ENCODE measurements at regions not wholly inside any gene's neighbourhood (a gene's known extent, or its start where the extent isn't known, plus 50 kb on each side); places are given as distances from the start of the nearest gene placed in this dataset.

- no peak for DNase-seq
- H2AFZ ChIP-seq (ENCODE audit: insufficient read depth, low read length, poor library complexity) = no peak overlapping the region
- no peaks in the 10 kb centered on the region for H3K4me1 ChIP-seq (ENCODE audit: control insufficient read depth in 1 of 2, insufficient read depth in 2 of 2, low read length in 2 of 2)
- H3K27ac ChIP-seq (ENCODE audit: low read depth, low read length) = no peak overlapping the region
- no peak overlapping the region for H2BK12ac ChIP-seq (ENCODE audit: low read length)
- no peaks in the 10 kb centered on the region for H3K36me3 ChIP-seq (ENCODE audit: control insufficient read depth in 1 of 2, insufficient read depth in 2 of 2, low read length in 2 of 2)
- no peak overlapping the region for H3K4ac ChIP-seq (ENCODE audit: low read depth, low read length)
- H3K9me3 ChIP-seq (ENCODE audit: insufficient read depth, low read depth, low read length) = peaks cover 5% of the 10 kb centered on the region
- no peaks in the 10 kb centered on the region for H3K27me3 ChIP-seq (ENCODE audit: insufficient read depth, low read length)
- H3K23ac ChIP-seq (ENCODE audit: low read length) = no peak overlapping the region
- H2BK5ac ChIP-seq (ENCODE audit: low read depth, low read length, poor library complexity) = no peak overlapping the region
- H3K79me1 ChIP-seq (ENCODE audit: low read length) = no peaks in the 10 kb centered on the region
- no peak overlapping the region for H3K4me2 ChIP-seq (ENCODE audit: low read length)
- no peak overlapping the region for H3K4me3 ChIP-seq (ENCODE audit: low read depth, low read length)
- no peak overlapping the region for H4K12ac ChIP-seq (ENCODE audit: low read depth, low read length)
- H3K14ac ChIP-seq (ENCODE audit: low read length) = no peak overlapping the region
- H2AK5ac ChIP-seq (ENCODE audit: low read length) = no peak overlapping the region
- H3K18ac ChIP-seq (ENCODE audit: low read length) = no peak overlapping the region
- H4K8ac ChIP-seq (ENCODE audit: low read depth, low read length) = no peak overlapping the region
- no peaks in the 10 kb centered on the region for H3K79me2 ChIP-seq (ENCODE audit: control insufficient read depth, insufficient read depth, low read length, poor library complexity)
- no peak overlapping the region for H2BK120ac ChIP-seq (ENCODE audit: insufficient read depth, low read length, poor library complexity)
- H3K9ac ChIP-seq (ENCODE audit: low read length) = no peak overlapping the region
- WGBS (ENCODE audit: extremely low coverage, insufficient coverage, insufficient read length) = no CpG with 5 or more reads among the region's 1 CpG
- no peak overlapping the region for H4K91ac ChIP-seq (ENCODE audit: low read depth, low read length)
Observed at GRCh38 chr4:175048111-175048784, 130.1 kb downstream of the ADAM29 start.

GRCh38 chr4:175048906-175049305 is 130.7 kb downstream of the ADAM29 start:
- H3K4me1 ChIP-seq (ENCODE audit: control insufficient read depth in 1 of 2, insufficient read depth in 2 of 2, low read length in 2 of 2) = no peaks in the 10 kb centered on the region
- no peaks in the 10 kb centered on the region for H3K36me3 ChIP-seq (ENCODE audit: control insufficient read depth in 1 of 2, insufficient read depth in 2 of 2, low read length in 2 of 2)
- no peaks in the 10 kb centered on the region for H3K79me1 ChIP-seq (ENCODE audit: low read length)
- H3K9me3 ChIP-seq (ENCODE audit: insufficient read depth, low read depth, low read length) = peaks cover 1% of the 10 kb centered on the region
- no peak overlapping the region for H4K8ac ChIP-seq (ENCODE audit: low read depth, low read length)
- no peak overlapping the region for H3K23ac ChIP-seq (ENCODE audit: low read length)
- no peak overlapping the region for H3K27ac ChIP-seq (ENCODE audit: low read depth, low read length)
- H3K27me3 ChIP-seq (ENCODE audit: insufficient read depth, low read length) = no peaks in the 10 kb centered on the region
- no peak overlapping the region for H3K9ac ChIP-seq (ENCODE audit: low read length)
- H4K12ac ChIP-seq (ENCODE audit: low read depth, low read length) = no peak overlapping the region
- no peak overlapping the region for H2AFZ ChIP-seq (ENCODE audit: insufficient read depth, low read length, poor library complexity)
- no peak for DNase-seq
- no peak overlapping the region for H3K4ac ChIP-seq (ENCODE audit: low read depth, low read length)
- H4K91ac ChIP-seq (ENCODE audit: low read depth, low read length) = no peak overlapping the region
- H2BK12ac ChIP-seq (ENCODE audit: low read length) = no peak overlapping the region
- no peak overlapping the region for H3K18ac ChIP-seq (ENCODE audit: low read length)
- H2BK5ac ChIP-seq (ENCODE audit: low read depth, low read length, poor library complexity) = no peak overlapping the region
- no peak overlapping the region for H2BK120ac ChIP-seq (ENCODE audit: insufficient read depth, low read length, poor library complexity)
- H3K14ac ChIP-seq (ENCODE audit: low read length) = no peak overlapping the region
- WGBS (ENCODE audit: extremely low coverage, insufficient coverage, insufficient read length) = no CpG with 5 or more reads among the region's 4 CpGs
- H2AK5ac ChIP-seq (ENCODE audit: low read length) = no peak overlapping the region
- no peak overlapping the region for H3K4me2 ChIP-seq (ENCODE audit: low read length)
- H3K4me3 ChIP-seq (ENCODE audit: low read depth, low read length) = no peak overlapping the region
- no peaks in the 10 kb centered on the region for H3K79me2 ChIP-seq (ENCODE audit: control insufficient read depth, insufficient read depth, low read length, poor library complexity)

GRCh38 chr4:175051974-175052373 is 133.8 kb downstream of the ADAM29 start:
- H3K9ac ChIP-seq (ENCODE audit: low read length) = no peak overlapping the region
- H3K79me2 ChIP-seq (ENCODE audit: control insufficient read depth, insufficient read depth, low read length, poor library complexity) = no peaks in the 10 kb centered on the region
- H3K4me3 ChIP-seq (ENCODE audit: low read depth, low read length) = no peak overlapping the region
- no peaks in the 10 kb centered on the region for H3K27me3 ChIP-seq (ENCODE audit: insufficient read depth, low read length)
- no peak for DNase-seq
- WGBS (ENCODE audit: extremely low coverage, insufficient coverage, insufficient read length) = no CpG with 5 or more reads among the region's 2 CpGs
- H3K23ac ChIP-seq (ENCODE audit: low read length) = no peak overlapping the region
- no peak overlapping the region for H3K4ac ChIP-seq (ENCODE audit: low read depth, low read length)
- no peaks in the 10 kb centered on the region for H3K79me1 ChIP-seq (ENCODE audit: low read length)
- H3K27ac ChIP-seq (ENCODE audit: low read depth, low read length) = no peak overlapping the region
- H3K36me3 ChIP-seq (ENCODE audit: control insufficient read depth in 1 of 2, insufficient read depth in 2 of 2, low read length in 2 of 2) = no peaks in the 10 kb centered on the region
- no peak overlapping the region for H3K14ac ChIP-seq (ENCODE audit: low read length)
- no peaks in the 10 kb centered on the region for H3K9me3 ChIP-seq (ENCODE audit: insufficient read depth, low read depth, low read length)
- no peaks in the 10 kb centered on the region for H3K4me1 ChIP-seq (ENCODE audit: control insufficient read depth in 1 of 2, insufficient read depth in 2 of 2, low read length in 2 of 2)
- no peak overlapping the region for H3K4me2 ChIP-seq (ENCODE audit: low read length)
- H3K18ac ChIP-seq (ENCODE audit: low read length) = no peak overlapping the region
- H2BK120ac ChIP-seq (ENCODE audit: insufficient read depth, low read length, poor library complexity) = no peak overlapping the region
- no peak overlapping the region for H4K8ac ChIP-seq (ENCODE audit: low read depth, low read length)
- no peak overlapping the region for H4K91ac ChIP-seq (ENCODE audit: low read depth, low read length)
- no peak overlapping the region for H2AK5ac ChIP-seq (ENCODE audit: low read length)
- H2BK12ac ChIP-seq (ENCODE audit: low read length) = no peak overlapping the region
- no peak overlapping the region for H4K12ac ChIP-seq (ENCODE audit: low read depth, low read length)
- no peak overlapping the region for H2BK5ac ChIP-seq (ENCODE audit: low read depth, low read length, poor library complexity)
- no peak overlapping the region for H2AFZ ChIP-seq (ENCODE audit: insufficient read depth, low read length, poor library complexity)

GRCh38 chr4:175054980-175055379 is 136.8 kb downstream of the ADAM29 start:
- Histone ChIP-seq H3K4ac (ENCODE audit: low read depth, low read length) (no peak overlapping the region), H2BK5ac (ENCODE audit: low read depth, low read length, poor library complexity) (no peak overlapping the region), H3K27me3 (ENCODE audit: insufficient read depth, low read length) (no peaks in the 10 kb centered on the region), H3K9me3 (ENCODE audit: insufficient read depth, low read depth, low read length) (no peaks in the 10 kb centered on the region), H3K4me3 (ENCODE audit: low read depth, low read length) (no peak overlapping the region), H3K4me2 (ENCODE audit: low read length) (no peak overlapping the region), H2AK5ac (ENCODE audit: low read length) (no peak overlapping the region), H4K8ac (ENCODE audit: low read depth, low read length) (no peak overlapping the region), H2AFZ (ENCODE audit: insufficient read depth, low read length, poor library complexity) (no peak overlapping the region), H3K79me1 (ENCODE audit: low read length) (no peaks in the 10 kb centered on the region), H2BK120ac (ENCODE audit: insufficient read depth, low read length, poor library complexity) (no peak overlapping the region), H4K12ac (ENCODE audit: low read depth, low read length) (no peak overlapping the region), H3K27ac (ENCODE audit: low read depth, low read length) (no peak overlapping the region), H3K18ac (ENCODE audit: low read length) (no peak overlapping the region), H3K14ac (ENCODE audit: low read length) (no peak overlapping the region), H3K79me2 (ENCODE audit: control insufficient read depth, insufficient read depth, low read length, poor library complexity) (no peaks in the 10 kb centered on the region), H3K23ac (ENCODE audit: low read length) (no peak overlapping the region), H3K4me1 (ENCODE audit: control insufficient read depth in 1 of 2, insufficient read depth in 2 of 2, low read length in 2 of 2) (no peaks in the 10 kb centered on the region), H4K91ac (ENCODE audit: low read depth, low read length) (no peak overlapping the region), H3K9ac (ENCODE audit: low read length) (no peak overlapping the region), H2BK12ac (ENCODE audit: low read length) (no peak overlapping the region), H3K36me3 (ENCODE audit: control insufficient read depth in 1 of 2, insufficient read depth in 2 of 2, low read length in 2 of 2) (no peaks in the 10 kb centered on the region)
- no peak for DNase-seq
- WGBS (ENCODE audit: extremely low coverage, insufficient coverage, insufficient read length) = no CpG with 5 or more reads among the region's 3 CpGs
